ENCODE measurements at regions not wholly inside any gene's neighbourhood (a gene's known extent, or its start where the extent isn't known, plus 50 kb on each side); places are given as distances from the start of the nearest gene placed in this dataset.

DNA sequence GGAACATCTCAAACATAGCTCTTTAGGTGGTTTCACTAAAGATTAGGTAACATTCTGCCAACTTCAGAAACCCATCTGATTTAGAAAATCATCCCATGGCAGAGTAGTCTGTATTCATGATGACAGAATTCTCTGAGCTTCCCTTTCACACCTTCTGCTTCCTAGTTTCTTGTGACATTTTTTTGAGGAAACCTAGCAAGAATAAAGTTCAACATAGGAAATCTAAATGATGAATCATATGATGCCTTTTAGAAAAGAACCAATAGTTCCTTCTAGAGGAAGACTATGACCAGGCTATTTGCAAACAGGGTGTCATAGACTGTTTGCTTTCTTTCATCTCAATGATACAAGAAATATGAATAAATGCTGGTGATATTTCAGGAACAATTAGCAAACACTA is 49.8 kb upstream of the CAMK2D start:
- FAIRE-seq (no peak), DNase-seq (ENCODE audit: extremely low spot score, insufficient read length, low read depth) (no peak)
